HL-60 (cell line): ENCODE measurements at regions not wholly inside any gene's neighbourhood (a gene's known extent, or its start where the extent isn't known, plus 50 kb on each side); places are given as distances from the start of the nearest gene placed in this dataset.

Source experiments
- DNase-seq, 2 experiments: peaks; one replicate each; pipeline ENCODE4 v3.0.0-alpha.2; 2010 to 2020; ENCODE audit warnings: low read depth in 1 of 2, low spot score in 1 of 2
- H3K27ac ChIP-seq: fragments of 250-450 bp; sonication (Bioruptor Pico); replicated peaks from 2 replicates; pipeline ENCODE4 v1.5.1; 2020; ENCODE audit warnings: mild to moderate bottlenecking, moderate library complexity
- H3K27me3 ChIP-seq: fragments of 250-450 bp; sonication (Bioruptor Pico); 2 replicates; pipeline ENCODE4 v1.5.1; 2021; ENCODE audit warnings: mild to moderate bottlenecking, moderate library complexity; ENCODE audit not compliant: insufficient read depth, poor library complexity, severe bottlenecking
- H3K4me3 ChIP-seq: replicated peaks from 2 replicates; pipeline ENCODE4 v1.5.1; 2011; ENCODE audit warnings: mild to moderate bottlenecking, control low read depth, low read length; ENCODE audit not compliant: insufficient read depth
- CTCF ChIP-seq: IDR thresholded peaks from one replicate; pipeline ENCODE4 v1.5.1; 2011; ENCODE audit warnings: low read length, control low read depth, inconsistent platforms; ENCODE audit not compliant: insufficient read depth
- GABPA ChIP-seq: IDR thresholded peaks from 2 replicates; pipeline ENCODE4 v1.6.1; 2012; ENCODE audit warnings: low read depth
- POLR2AphosphoS5 ChIP-seq: IDR thresholded peaks from 2 replicates; pipeline ENCODE4 v1.6.1; 2012; ENCODE audit warnings: low read depth
- SPI1 ChIP-seq: IDR thresholded peaks from 2 replicates; pipeline ENCODE4 v1.6.1; 2012; ENCODE audit warnings: low read depth, mild to moderate bottlenecking, borderline replicate concordance
- TF ChIP-seq, protein P1 (sequence below): IDR thresholded peaks from 2 replicates; pipeline ENCODE4 v1.6.1; 2012; ENCODE audit warnings: low read depth; ENCODE audit not compliant: insufficient replicate concordance

DNA sequence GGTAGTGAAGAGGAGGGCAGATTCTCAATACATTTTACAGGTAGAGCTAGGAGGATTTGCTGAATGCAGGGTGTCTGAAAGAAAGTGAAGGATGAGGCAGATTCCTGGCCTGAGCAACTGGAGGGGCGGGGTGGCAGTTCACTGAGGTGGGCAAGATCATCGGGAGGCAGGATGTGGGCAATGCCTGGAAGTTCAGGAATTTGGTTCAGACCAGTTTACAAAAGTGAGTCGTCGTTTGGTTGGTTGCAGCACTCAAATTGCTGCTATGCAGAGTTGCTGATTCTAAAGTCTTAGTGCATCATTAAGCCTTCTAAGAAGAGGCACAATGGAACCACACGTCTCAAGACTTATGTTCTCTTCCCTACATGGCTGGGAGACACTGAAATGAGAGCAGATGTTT, 134.0 kb downstream of the MFSD1 start:
- no peaks in the 10 kb centered on the region for H3K27me3 ChIP-seq
- TF ChIP-seq GABPA (no peak), SPI1 (no peak), CTCF (no peak), POLR2AphosphoS5 (no peak)
- TF ChIP-seq, protein P1, sequence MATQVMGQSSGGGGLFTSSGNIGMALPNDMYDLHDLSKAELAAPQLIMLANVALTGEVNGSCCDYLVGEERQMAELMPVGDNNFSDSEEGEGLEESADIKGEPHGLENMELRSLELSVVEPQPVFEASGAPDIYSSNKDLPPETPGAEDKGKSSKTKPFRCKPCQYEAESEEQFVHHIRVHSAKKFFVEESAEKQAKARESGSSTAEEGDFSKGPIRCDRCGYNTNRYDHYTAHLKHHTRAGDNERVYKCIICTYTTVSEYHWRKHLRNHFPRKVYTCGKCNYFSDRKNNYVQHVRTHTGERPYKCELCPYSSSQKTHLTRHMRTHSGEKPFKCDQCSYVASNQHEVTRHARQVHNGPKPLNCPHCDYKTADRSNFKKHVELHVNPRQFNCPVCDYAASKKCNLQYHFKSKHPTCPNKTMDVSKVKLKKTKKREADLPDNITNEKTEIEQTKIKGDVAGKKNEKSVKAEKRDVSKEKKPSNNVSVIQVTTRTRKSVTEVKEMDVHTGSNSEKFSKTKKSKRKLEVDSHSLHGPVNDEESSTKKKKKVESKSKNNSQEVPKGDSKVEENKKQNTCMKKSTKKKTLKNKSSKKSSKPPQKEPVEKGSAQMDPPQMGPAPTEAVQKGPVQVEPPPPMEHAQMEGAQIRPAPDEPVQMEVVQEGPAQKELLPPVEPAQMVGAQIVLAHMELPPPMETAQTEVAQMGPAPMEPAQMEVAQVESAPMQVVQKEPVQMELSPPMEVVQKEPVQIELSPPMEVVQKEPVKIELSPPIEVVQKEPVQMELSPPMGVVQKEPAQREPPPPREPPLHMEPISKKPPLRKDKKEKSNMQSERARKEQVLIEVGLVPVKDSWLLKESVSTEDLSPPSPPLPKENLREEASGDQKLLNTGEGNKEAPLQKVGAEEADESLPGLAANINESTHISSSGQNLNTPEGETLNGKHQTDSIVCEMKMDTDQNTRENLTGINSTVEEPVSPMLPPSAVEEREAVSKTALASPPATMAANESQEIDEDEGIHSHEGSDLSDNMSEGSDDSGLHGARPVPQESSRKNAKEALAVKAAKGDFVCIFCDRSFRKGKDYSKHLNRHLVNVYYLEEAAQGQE, result no peak
- H3K27ac ChIP-seq, result no peak overlapping the region
- no peak overlapping the region for H3K4me3 ChIP-seq
- DNase-seq, result no peak

GRCh38 chr3:158936530-158937113, 134.8 kb downstream of the MFSD1 start:
- Histone ChIP-seq H3K27me3 (no peaks in the 10 kb centered on the region), H3K27ac (no peak overlapping the region), H3K4me3 (no peak overlapping the region)
- no peak for DNase-seq
- TF ChIP-seq GABPA (no peak), POLR2AphosphoS5 (no peak), SPI1 (no peak), CTCF (no peak)
- TF ChIP-seq, protein P1, result no peak

- TF ChIP-seq CTCF (no peak), GABPA (no peak), POLR2AphosphoS5 (no peak), SPI1 (no peak)
- TF ChIP-seq, protein P1, result no peak
Observed at GRCh38 chr3:158950178-158950901, 148.5 kb downstream of the MFSD1 start.

More at GRCh38 chr3:158950178-158950901, 148.5 kb downstream of the MFSD1 start:
- Histone ChIP-seq H3K27me3 (no peaks in the 10 kb centered on the region), H3K27ac (no peak overlapping the region), H3K4me3 (no peak overlapping the region)
- no peak for DNase-seq
